ENCODE measurements at regions not wholly inside any gene's neighbourhood (a gene's known extent, or its start where the extent isn't known, plus 50 kb on each side); places are given as distances from the start of the nearest gene placed in this dataset.
"Not testable (repeated sequence)": the region's sequence is repeated elsewhere in the genome, so short reads cannot be mapped to it uniquely, and the experiment has no call there.

GRCh38 chr6:85005494-85005893, 241.1 kb upstream of the TBX18 start:
- no peak for DNase-seq

DNA sequence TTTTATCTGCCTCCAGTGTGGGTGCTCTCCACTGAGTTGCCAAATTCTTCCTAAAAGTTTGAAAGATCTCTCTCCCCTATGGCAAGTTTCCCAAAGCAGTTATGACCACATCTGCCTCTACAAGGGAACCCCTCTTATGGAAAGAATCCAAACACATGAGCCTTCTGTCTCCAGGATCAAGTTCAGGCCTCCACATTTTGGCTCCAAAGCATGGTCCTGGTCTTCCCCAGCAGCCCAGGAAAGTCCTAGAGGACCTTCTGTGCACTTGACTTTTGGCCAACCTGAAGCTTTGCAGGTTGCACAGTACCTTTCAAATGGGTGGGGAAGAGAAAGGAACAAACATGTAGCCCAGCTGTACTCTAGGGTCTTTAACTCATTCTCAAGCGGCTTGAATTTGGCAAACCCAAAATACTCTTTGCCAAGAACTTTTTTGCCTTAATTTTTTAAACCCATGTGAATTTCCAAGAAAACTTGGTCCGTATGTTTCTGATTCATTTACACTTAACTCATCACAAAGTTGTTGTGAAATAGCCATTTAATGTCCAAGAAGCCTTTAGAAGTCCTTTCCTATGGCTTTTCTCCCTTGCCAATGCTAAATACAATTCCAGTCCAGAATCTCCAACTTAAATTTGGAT, 240.1 kb upstream of the TBX18 start:
- DNase-seq: no peak

DNA sequence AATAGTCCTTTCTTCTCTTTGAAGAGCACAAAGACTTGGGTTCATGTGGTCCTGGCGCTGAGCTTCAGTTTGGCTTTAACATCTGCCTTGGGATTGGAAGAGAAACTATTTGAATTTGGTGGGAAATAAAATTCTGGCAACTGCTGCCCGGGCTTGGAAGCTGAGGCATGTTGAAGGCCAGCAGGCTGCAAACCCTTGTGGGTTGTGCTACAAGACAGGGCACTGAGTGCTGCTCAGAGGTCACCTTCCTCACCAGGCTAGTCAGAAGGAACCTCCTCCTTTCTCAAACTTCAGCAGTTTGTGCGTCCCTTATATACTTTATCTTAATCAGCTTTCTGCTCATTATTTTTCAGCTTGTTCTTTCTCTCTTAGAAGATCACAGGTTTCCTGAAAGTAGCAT, 238.4 kb upstream of the TBX18 start:
- DNase-seq: no peak

DNA sequence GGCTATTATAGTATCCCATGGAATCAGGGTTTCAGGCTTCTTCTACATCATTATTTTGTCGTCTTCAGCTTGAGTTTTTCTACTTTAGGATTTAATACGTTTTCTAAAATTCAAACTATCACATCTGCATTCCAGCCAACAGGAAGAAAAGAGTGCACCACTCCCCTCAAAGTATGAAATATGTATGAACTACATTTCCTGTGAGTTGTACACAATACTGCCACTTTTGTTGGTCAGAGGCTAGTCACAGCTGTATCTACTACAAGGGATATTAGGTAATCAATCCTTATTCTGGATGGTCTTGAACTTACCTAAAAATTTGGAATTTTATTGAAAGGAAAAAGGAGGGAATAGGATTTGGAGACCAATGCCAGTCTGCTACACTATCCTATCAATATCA, 235.6 kb upstream of the TBX18 start:
- no peak for DNase-seq

- no peak for DNase-seq
Measured at GRCh38 chr6:84998223-84998622, 233.8 kb upstream of the TBX18 start.

GRCh38 chr6:84988766-84989165, 224.4 kb upstream of the TBX18 start:
- DNase-seq: not testable (repeated sequence)

- not testable (repeated sequence) for DNase-seq
Measured at GRCh38 chr6:84985490-84985889, 221.1 kb upstream of the TBX18 start.

DNA sequence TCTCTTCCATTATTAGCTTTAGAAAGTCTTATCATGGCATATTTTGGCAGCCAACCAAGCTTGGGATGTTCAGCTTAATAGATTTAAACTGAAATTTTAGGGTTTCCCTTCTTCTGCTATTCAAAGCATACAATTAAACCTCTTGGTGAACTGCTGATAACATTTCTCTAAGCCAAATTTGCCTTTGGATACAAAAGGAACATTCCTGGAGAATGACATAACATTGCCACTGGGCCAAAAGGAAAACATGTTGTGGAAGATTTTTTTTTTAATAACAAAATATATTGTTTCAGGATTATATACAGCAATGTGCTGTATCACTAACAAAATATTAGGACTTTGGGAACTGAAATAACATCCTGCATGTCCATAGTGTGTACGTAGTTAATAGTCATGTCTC, 215.1 kb upstream of the TBX18 start:
- DNase-seq: no peak

- no peak for DNase-seq
Measured at GRCh38 chr6:84977363-84977705, 212.9 kb upstream of the TBX18 start.

GRCh38 chr6:84976526-84977362, 212.3 kb upstream of the TBX18 start:
- no peak for DNase-seq

GRCh38 chr6:84975316-84975715, 210.9 kb upstream of the TBX18 start:
- no peak for DNase-seq

GRCh38 chr6:84973606-84974005, 209.2 kb upstream of the TBX18 start:
- DNase-seq: no peak

- DNase-seq: no peak
Measured at GRCh38 chr6:84967965-84968364, 203.6 kb upstream of the TBX18 start.

DNA sequence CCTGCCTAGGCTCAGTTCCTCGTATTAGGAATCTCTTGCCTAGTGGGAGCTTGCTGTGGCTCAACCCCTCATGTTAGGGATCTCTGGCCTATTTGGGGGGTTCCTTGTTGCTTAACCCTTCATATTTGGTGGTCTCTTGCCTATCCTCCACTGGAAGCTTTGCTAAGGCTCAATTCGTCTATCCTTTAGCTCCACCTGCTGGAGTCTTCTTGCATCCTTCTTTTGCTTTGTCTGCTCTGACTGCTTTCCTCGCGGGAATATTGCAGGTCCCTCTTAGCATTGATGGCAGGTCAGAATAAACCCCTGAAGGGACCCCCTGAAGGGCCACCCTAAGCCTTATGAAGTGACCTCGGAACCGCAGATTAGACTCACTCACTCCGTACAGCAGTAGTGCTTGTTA, 203.0 kb upstream of the TBX18 start:
- DNase-seq: no peak

DNA sequence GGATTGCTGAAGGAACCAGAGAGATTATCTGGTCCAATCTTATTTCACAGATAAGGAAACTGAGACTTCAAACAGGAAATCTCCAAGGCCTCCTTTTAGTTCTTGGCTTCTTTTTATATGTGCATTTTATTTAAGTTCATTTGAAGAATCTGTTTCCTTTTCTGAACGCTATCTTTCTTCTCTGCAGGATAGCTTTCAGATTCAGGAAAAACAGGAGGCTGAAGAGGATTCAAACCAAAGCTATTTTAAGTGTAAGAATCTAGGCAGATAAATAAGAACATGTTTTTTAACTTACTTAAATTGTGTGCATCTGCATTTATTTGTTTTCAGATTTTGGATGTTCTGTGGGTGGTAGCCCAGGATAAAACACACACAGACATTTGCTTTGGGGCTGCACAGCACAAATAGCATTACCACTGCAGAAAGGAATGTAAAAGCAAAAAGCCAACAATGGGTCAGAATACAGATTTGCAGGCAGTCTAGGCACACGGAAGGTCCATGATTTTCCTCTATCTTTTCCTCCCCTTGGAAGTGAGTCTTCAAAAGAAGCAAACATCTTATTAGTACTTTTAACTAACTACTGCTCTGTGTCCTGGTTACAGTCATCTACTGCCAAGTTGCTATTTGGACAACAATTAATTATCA, 188.8 kb upstream of the TBX18 start:
- DNase-seq: no peak

- DNase-seq: not testable (repeated sequence)
Measured at GRCh38 chr6:84944926-84945325, 180.5 kb upstream of the TBX18 start.

- DNase-seq: no peak
Measured at GRCh38 chr6:84943905-84944304, 179.5 kb upstream of the TBX18 start.

DNA sequence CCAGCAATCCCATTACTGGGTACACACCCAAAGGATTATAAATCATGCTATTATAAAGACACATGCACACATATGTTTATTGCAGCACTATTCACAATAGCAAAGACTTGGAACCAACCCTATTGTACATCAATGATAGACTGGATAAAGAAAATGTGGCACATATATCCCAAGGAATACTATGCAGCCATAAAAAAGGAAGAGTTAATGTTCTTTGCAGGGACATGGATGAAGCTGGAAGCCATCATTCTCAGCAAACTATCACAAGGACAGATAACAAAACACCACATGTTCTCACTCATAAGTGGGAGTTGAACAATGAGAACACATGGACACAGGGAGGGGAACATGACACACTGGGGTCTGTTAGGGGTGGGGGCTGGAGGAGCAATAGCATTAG, 177.2 kb upstream of the TBX18 start:
- DNase-seq: not testable (repeated sequence)

- no peak for DNase-seq
Measured at GRCh38 chr6:84929212-84929611, 164.8 kb upstream of the TBX18 start.

GRCh38 chr6:84927551-84927950, 163.2 kb upstream of the TBX18 start:
- DNase-seq: no peak

GRCh38 chr6:84926189-84927155, 162.1 kb upstream of the TBX18 start:
- no peak for DNase-seq

DNA sequence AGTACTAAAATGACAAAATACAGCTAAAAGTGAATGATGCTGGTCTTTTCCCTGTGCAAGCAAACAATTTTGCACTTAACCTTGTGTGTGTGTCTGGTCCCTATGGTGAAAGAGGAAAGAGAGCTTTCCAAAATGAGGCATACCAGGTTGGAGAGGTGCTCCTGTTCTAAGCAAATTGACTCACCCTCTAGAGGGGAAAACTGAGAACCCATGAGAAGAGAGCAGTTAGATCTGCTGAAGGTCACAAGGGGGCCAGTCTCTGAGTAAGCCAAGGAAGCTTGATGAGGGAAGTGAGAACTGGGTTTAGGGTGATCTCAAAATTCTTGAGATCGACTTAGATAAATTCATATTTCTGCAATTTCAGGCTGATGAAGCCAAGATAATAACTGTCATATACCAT, 157.5 kb upstream of the TBX18 start:
- no peak for DNase-seq

DNA sequence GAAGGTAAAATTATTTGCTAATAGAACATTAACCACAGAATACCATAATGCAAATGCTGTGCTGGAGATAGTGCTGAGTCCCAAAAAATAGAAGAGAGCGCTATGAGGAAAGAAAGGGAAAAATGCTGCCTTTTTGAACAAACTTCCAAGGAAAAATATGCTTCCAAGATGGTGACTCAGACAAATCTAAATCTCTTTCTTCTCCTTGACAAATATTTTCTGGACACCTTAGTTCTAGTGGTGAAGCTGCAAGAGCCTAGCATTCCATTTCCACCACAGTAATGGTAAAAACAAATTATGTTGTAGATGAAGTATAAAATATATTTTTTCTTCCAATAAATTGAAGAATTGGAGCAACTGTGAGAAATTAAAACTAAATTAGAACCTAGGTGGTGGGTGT, 155.6 kb upstream of the TBX18 start:
- DNase-seq: no peak
